NT2/D1 (cell line): ENCODE measurements at regions not wholly inside any gene's neighbourhood (a gene's known extent, or its start where the extent isn't known, plus 50 kb on each side); places are given as distances from the start of the nearest gene placed in this dataset.

Source experiments
- DNase-seq: peaks from one replicate; pipeline ENCODE4 v3.0.0-alpha.2; 2011; ENCODE audit warnings: low read depth, low spot score
- H3K27me3 ChIP-seq: 2 replicates; pipeline ENCODE4 v1.6.0; 2011; ENCODE audit warnings: mild to moderate bottlenecking; ENCODE audit not compliant: insufficient read length, insufficient read depth
- H3K36me3 ChIP-seq: 2 replicates; pipeline ENCODE4 v1.6.1; 2011; ENCODE audit warnings: mild to moderate bottlenecking, low read length, mixed read lengths; ENCODE audit not compliant: insufficient read depth, insufficient read length
- H3K4me1 ChIP-seq: 2 replicates; pipeline ENCODE4 v1.5.1; 2011; ENCODE audit not compliant: insufficient read depth, insufficient read length
- H3K4me3 ChIP-seq: 2 replicates; pipeline ENCODE4 v1.5.1; 2011; ENCODE audit warnings: low read depth; ENCODE audit not compliant: insufficient read length
- H3K9ac ChIP-seq: 2 replicates; pipeline ENCODE4 v1.6.0; 2011; ENCODE audit warnings: low read depth; ENCODE audit not compliant: insufficient read length
- H3K9me3 ChIP-seq: 2 replicates; pipeline ENCODE4 v1.5.1; 2011; ENCODE audit warnings: mild to moderate bottlenecking, low read length; ENCODE audit not compliant: insufficient read depth
- SUZ12 ChIP-seq: IDR thresholded peaks from 2 replicates; pipeline ENCODE4 v1.6.1; 2011; ENCODE audit not compliant: insufficient read length, insufficient read depth; ENCODE audit errors: extremely low read depth
- YY1 ChIP-seq: IDR thresholded peaks from 2 replicates; pipeline ENCODE4 v1.6.1; 2011; ENCODE audit not compliant: insufficient read length, insufficient read depth
- ZNF274 ChIP-seq: IDR thresholded peaks from 2 replicates; pipeline ENCODE4 v1.6.1; 2011; ENCODE audit warnings: mild to moderate bottlenecking, low read depth, low read length

GRCh38 chr21:38139380-38140168 is 117.2 kb upstream of the KCNJ15 start:
- Histone ChIP-seq H3K9me3 (peaks cover 6% of the 10 kb centered on the region), H3K4me3 (no peak overlapping the region), H3K36me3 (no peaks in the 10 kb centered on the region), H3K27me3 (no peaks in the 10 kb centered on the region), H3K9ac (no peak overlapping the region), H3K4me1 (no peaks in the 10 kb centered on the region)
- DNase-seq = no peak
- TF ChIP-seq ZNF274 (no peak), SUZ12 (no peak), YY1 (no peak)

GRCh38 chr21:38140207-38140903 is 116.4 kb upstream of the KCNJ15 start:
- no peaks in the 10 kb centered on the region for H3K4me1 ChIP-seq
- H3K9ac ChIP-seq = no peak overlapping the region
- no peaks in the 10 kb centered on the region for H3K36me3 ChIP-seq
- DNase-seq = no peak
- H3K27me3 ChIP-seq = no peaks in the 10 kb centered on the region
- H3K9me3 ChIP-seq = peaks cover 14% of the 10 kb centered on the region
- no peak overlapping the region for H3K4me3 ChIP-seq
- TF ChIP-seq YY1 (no peak), ZNF274 (no peak)

DNA sequence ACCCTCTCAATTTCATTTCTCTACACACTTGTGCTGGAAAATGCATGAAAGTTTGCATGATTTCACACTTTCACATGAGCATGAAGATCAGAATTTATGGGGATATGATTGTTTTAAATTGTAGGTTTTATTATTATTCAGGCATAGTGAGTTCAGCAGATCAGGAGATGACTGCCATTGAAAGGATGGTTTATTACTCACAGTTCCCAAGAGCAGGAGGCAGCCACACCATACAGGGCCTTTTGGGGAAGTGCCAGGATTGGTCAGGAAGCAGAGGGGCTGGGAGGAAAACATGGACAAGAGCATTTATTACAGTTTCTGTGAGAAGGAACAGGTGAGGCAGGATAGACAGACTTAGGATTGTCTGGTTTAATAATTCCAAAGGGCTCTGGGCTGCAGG is 114.6 kb upstream of the KCNJ15 start:
- Histone ChIP-seq H3K9ac (no peak overlapping the region), H3K4me1 (no peaks in the 10 kb centered on the region), H3K27me3 (no peaks in the 10 kb centered on the region), H3K4me3 (no peak overlapping the region), H3K36me3 (no peaks in the 10 kb centered on the region), H3K9me3 (peaks cover 19% of the 10 kb centered on the region)
- no peak for TF ChIP-seq YY1
- TF ChIP-seq ZNF274 = no peak
- no peak for TF ChIP-seq SUZ12
- DNase-seq = no peak

DNA sequence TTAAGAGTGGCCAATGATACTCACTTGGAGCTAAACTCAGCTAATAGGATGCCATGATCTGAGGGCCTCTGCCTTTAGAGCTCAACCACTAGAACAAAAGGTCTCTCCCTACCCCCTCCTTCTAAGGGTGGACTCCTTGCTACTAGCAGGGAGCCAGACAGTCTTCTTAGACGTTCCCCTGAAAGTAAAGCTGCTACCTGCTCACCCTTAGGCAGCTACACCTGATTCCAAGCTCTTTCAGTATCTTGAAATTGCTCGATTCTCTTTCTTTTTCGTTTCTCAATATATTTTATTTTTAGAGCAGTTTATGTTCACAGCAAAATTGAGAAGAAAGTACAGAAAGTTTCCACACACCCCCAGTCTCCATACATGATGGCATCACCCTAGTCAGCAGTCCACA is 112.6 kb upstream of the KCNJ15 start:
- no peaks in the 10 kb centered on the region for H3K4me1 ChIP-seq
- no peaks in the 10 kb centered on the region for H3K27me3 ChIP-seq
- peaks cover 19% of the 10 kb centered on the region for H3K9me3 ChIP-seq
- H3K9ac ChIP-seq = no peak overlapping the region
- TF ChIP-seq SUZ12 (no peak), ZNF274 (no peak), YY1 (no peak)
- no peaks in the 10 kb centered on the region for H3K36me3 ChIP-seq
- no peak overlapping the region for H3K4me3 ChIP-seq
- no peak for DNase-seq

DNA sequence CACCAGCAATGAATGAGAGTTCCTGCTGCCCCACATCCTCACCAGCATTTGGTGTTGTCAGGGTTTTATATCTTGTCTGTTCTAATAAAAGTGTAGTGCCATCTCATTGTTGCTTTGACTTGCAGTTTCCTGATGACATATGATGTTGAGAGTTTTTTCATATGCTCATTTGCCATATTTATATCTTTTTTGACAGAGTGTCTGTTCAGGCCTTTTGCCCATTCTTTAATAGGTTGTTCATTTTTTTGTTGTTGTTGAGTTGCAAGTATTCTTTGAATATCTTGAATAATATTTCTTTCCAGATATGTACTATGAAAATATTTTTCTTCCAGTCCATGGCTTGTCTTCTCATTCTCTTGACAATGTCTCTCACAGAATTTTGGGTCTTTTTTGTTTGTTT is 111.7 kb upstream of the KCNJ15 start:
- H3K27me3 ChIP-seq = no peaks in the 10 kb centered on the region
- H3K4me1 ChIP-seq = no peaks in the 10 kb centered on the region
- no peaks in the 10 kb centered on the region for H3K36me3 ChIP-seq
- no peak overlapping the region for H3K9ac ChIP-seq
- H3K4me3 ChIP-seq = no peak overlapping the region
- no peak for TF ChIP-seq YY1
- TF ChIP-seq ZNF274 = no peak
- no peak for TF ChIP-seq SUZ12
- H3K9me3 ChIP-seq = peaks cover 19% of the 10 kb centered on the region
- no peak for DNase-seq

DNA sequence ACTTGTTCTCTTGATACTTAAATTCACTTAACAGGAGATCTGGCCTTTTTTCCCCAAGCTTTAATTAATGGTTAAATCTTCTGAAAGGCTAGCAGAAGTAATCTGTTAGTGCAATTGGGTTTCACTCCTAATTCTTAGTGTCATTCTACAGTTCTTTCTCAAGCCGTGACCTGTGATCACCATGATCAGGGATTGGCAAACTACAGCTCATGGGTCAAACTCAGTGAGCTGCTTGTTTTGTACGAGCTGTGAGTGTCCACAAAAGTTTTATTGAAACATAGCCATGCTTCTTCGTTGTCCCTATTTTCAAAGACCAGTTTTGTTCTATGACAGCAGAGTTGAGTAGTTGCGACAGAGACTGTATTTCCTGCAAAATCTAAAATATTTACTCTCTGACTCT is 109.4 kb upstream of the KCNJ15 start:
- peaks cover 14% of the 10 kb centered on the region for H3K9me3 ChIP-seq
- H3K27me3 ChIP-seq = no peaks in the 10 kb centered on the region
- no peak for DNase-seq
- H3K36me3 ChIP-seq = no peaks in the 10 kb centered on the region
- no peak overlapping the region for H3K4me3 ChIP-seq
- TF ChIP-seq ZNF274 (no peak), YY1 (no peak), SUZ12 (no peak)
- no peak overlapping the region for H3K9ac ChIP-seq
- H3K4me1 ChIP-seq = no peaks in the 10 kb centered on the region

- TF ChIP-seq YY1 = no peak
- TF ChIP-seq SUZ12 = no peak
- TF ChIP-seq ZNF274 = no peak
- peaks cover 14% of the 10 kb centered on the region for H3K9me3 ChIP-seq
Measured at GRCh38 chr21:38148046-38148445, 108.7 kb upstream of the KCNJ15 start.

More at GRCh38 chr21:38148046-38148445, 108.7 kb upstream of the KCNJ15 start:
- no peaks in the 10 kb centered on the region for H3K4me1 ChIP-seq
- no peaks in the 10 kb centered on the region for H3K27me3 ChIP-seq
- DNase-seq = no peak
- H3K36me3 ChIP-seq = no peaks in the 10 kb centered on the region
- H3K9ac ChIP-seq = no peak overlapping the region
- no peak overlapping the region for H3K4me3 ChIP-seq
